ENCODE measurements at regions not wholly inside any gene's neighbourhood (a gene's known extent, or its start where the extent isn't known, plus 50 kb on each side); places are given as distances from the start of the nearest gene placed in this dataset.

DNA sequence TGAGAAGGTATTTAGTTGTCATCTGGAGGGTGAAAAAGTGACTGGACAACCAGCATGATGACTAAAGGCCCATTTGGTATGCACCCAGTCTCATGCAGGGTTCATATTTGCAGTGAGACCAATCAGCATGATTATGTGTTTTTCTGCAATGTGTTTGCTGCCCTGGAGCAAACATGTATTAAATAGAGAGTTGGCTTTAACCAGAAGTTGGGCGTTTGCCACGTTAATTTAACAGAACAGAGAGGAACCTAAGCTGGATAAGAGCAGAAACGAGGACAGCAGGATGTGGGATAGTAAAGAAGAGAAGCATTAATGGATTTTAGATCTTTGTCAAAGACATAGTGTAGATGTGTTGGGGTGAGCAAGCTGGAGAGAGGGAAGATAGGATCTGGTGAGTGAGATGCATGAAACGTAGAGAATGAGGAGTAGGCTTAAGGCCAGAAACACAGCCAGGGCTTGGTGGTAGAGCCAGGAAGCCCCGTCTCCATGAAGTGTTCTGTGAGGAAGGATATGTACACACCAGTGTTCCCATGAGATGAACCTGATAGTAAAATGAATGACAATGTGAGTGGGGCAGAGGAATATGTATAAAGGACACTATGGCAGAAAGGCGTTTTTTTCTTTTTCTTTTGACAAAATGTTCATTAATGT is 164.0 kb upstream of the PDGFD start:
- Histone ChIP-seq H3K4me1 (no peaks in the 10 kb centered on the region), H3K27ac (no peak overlapping the region), H3K36me3 (no peaks in the 10 kb centered on the region), H3K9me3 (no peaks in the 10 kb centered on the region), H3K4me3 (no peak overlapping the region), H3K27me3 (no peaks in the 10 kb centered on the region)
- ATAC-seq (no peak), DNase-seq (no peak)
- in situ Hi-C loops (cut with MboI; ENCODE audit: low sequenced_read_pairs in 4 of 4) = no loop called here
- no peak for TF ChIP-seq POLR2A (IDR thresholded peaks at IDR 0.05)
- TF ChIP-seq, protein P1, sequence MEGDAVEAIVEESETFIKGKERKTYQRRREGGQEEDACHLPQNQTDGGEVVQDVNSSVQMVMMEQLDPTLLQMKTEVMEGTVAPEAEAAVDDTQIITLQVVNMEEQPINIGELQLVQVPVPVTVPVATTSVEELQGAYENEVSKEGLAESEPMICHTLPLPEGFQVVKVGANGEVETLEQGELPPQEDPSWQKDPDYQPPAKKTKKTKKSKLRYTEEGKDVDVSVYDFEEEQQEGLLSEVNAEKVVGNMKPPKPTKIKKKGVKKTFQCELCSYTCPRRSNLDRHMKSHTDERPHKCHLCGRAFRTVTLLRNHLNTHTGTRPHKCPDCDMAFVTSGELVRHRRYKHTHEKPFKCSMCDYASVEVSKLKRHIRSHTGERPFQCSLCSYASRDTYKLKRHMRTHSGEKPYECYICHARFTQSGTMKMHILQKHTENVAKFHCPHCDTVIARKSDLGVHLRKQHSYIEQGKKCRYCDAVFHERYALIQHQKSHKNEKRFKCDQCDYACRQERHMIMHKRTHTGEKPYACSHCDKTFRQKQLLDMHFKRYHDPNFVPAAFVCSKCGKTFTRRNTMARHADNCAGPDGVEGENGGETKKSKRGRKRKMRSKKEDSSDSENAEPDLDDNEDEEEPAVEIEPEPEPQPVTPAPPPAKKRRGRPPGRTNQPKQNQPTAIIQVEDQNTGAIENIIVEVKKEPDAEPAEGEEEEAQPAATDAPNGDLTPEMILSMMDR (IDR thresholded peaks at IDR 0.05 in 4 of 5, conservative IDR thresholded peaks at IDR 0.05 in 1 of 5) = no peak
- intact Hi-C loops (cut with DNase I; ENCODE audit: low total_unique reads) = no loop called here

DNA sequence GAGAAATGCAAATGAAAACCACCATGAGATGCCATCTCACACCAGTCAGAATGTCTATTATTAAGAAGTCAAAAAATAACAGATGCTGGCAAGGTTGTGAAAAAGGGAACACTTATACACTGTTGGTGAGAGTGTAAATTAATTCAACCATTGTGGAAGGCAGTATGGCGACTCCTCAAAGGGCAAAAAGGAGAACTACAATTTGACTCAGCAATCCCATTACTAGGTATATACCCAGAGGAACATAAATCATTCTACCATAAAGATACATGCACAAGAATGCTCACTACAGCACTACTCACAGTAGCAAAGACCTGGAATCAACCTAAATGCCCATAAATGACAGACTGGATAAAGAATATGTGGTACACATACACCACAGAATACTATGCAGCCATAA is 161.1 kb upstream of the PDGFD start:
- TF ChIP-seq POLR2A (IDR thresholded peaks at IDR 0.05) = no peak
- TF ChIP-seq, protein P1 (IDR thresholded peaks at IDR 0.05 in 4 of 5, conservative IDR thresholded peaks at IDR 0.05 in 1 of 5) = no peak
- DNase-seq (no peak), ATAC-seq (no peak)
- Histone ChIP-seq H3K4me3 (no peak overlapping the region), H3K27me3 (no peaks in the 10 kb centered on the region), H3K36me3 (no peaks in the 10 kb centered on the region), H3K27ac (no peak overlapping the region), H3K4me1 (no peaks in the 10 kb centered on the region), H3K9me3 (no peaks in the 10 kb centered on the region)
- intact Hi-C loops (cut with DNase I; ENCODE audit: low total_unique reads) = no loop called here
- in situ Hi-C loops (cut with MboI; ENCODE audit: low sequenced_read_pairs in 4 of 4) = no loop called here

DNA sequence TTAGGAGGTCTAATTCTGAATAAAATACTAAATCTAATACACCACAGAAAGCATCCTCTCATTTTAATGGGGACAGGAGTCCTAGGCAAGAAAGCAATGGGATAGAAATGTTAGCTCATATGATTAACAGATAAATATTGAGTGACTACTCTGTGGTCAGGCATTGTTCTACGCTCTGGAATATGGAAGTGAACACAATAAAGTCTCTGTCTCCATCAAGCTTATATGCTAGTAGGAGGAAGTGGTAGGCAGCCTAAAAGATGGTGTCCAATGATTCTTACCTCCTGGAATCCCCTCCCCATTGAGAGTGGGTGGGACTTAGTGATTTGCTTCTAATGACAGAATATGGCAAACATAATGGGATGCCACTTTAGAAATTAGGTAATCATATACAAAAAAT is 160.3 kb upstream of the PDGFD start:
- H3K27me3 ChIP-seq = no peaks in the 10 kb centered on the region
- in situ Hi-C loops (cut with MboI; ENCODE audit: low sequenced_read_pairs in 4 of 4) = no loop called here

DNA sequence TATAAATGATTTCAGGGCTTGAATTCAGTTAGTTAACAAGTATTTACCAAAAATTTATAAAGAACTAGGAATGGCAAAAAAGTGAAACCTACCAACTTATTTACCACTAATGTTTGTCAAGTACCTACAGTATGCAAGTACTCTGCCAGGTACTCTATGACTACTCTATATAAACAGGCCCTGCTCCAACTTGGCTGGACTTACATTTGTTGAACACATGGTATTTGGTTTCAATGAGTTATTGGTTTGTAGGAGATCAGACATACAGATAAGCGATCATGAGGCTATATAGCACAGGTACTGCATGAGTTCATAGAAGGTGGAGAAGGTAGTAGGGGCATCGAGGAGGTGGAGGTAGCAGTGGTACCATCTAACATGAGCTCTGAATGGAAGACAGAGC is 159.9 kb upstream of the PDGFD start:
- DNase-seq (no peak), ATAC-seq (no peak)
- no peaks in the 10 kb centered on the region for H3K27me3 ChIP-seq
- H3K36me3 ChIP-seq = no peaks in the 10 kb centered on the region
- no peak overlapping the region for H3K27ac ChIP-seq
- TF ChIP-seq POLR2A (IDR thresholded peaks at IDR 0.05) = no peak
- TF ChIP-seq, protein P1 (IDR thresholded peaks at IDR 0.05 in 4 of 5, conservative IDR thresholded peaks at IDR 0.05 in 1 of 5) = no peak
- H3K9me3 ChIP-seq = no peaks in the 10 kb centered on the region
- in situ Hi-C loops (cut with MboI; ENCODE audit: low sequenced_read_pairs in 4 of 4) (no loop called here), intact Hi-C loops (cut with DNase I; ENCODE audit: low total_unique reads) (no loop called here)
- H3K4me1 ChIP-seq = peaks cover under 1 to 3% of the 10 kb centered on the region in 2 donors
- H3K4me3 ChIP-seq = no peak overlapping the region

More for the DNA sequence above, 160.3 kb upstream of the PDGFD start:
- no peaks in the 10 kb centered on the region for H3K4me1 ChIP-seq
- no peaks in the 10 kb centered on the region for H3K9me3 ChIP-seq
- intact Hi-C loops (cut with DNase I; ENCODE audit: low total_unique reads) = no loop called here
- H3K4me3 ChIP-seq = no peak overlapping the region
- H3K27ac ChIP-seq = no peak overlapping the region
- DNase-seq (no peak), ATAC-seq (no peak)
- TF ChIP-seq, protein P1 (IDR thresholded peaks at IDR 0.05 in 4 of 5, conservative IDR thresholded peaks at IDR 0.05 in 1 of 5) = no peak
- no peak for TF ChIP-seq POLR2A (IDR thresholded peaks at IDR 0.05)
- H3K36me3 ChIP-seq = no peaks in the 10 kb centered on the region

DNA sequence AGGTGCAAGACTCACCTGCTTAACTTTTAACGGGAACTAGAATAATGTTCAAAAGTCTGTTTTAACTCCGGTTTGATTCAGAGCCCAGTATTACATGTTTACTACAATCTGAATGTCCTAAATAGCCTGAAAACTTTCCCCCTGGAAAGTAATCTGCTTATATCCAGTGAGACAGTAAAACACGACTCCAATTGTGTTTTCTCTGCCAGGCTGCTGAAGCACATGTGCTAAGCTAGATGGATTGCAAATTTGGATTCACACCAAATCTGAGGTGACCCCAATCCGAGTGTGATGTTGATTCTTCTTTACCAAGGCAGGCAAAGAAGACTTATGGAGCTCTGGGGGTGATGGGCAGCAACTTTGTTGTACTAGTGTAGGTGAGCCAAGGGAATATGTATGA is 158.7 kb upstream of the PDGFD start:
- DNase-seq (no peak), ATAC-seq (no peak)
- Histone ChIP-seq H3K36me3 (no peaks in the 10 kb centered on the region), H3K27me3 (no peaks in the 10 kb centered on the region), H3K4me3 (no peak overlapping the region), H3K27ac (no peak overlapping the region), H3K9me3 (no peaks in the 10 kb centered on the region), H3K4me1 (peaks cover 4 to 6% of the 10 kb centered on the region in 2 donors)
- TF ChIP-seq, protein P1 (IDR thresholded peaks at IDR 0.05 in 4 of 5, conservative IDR thresholded peaks at IDR 0.05 in 1 of 5) = no peak
- no peak for TF ChIP-seq POLR2A (IDR thresholded peaks at IDR 0.05)
- in situ Hi-C loops (cut with MboI; ENCODE audit: low sequenced_read_pairs in 4 of 4) (no loop called here), intact Hi-C loops (cut with DNase I; ENCODE audit: low total_unique reads) (no loop called here)
